HT-29 (cell line): ENCODE measurements at regions not wholly inside any gene's neighbourhood (a gene's known extent, or its start where the extent isn't known, plus 50 kb on each side); places are given as distances from the start of the nearest gene placed in this dataset.

ENCODE experiments used
- DNase-seq: peaks from one replicate; pipeline ENCODE4 v3.0.0-alpha.2; 2015; ENCODE audit warnings: low spot score

GRCh38 chr12:61750604-61751003 lies 509.6 kb upstream of the USP15 start:
- no peak for DNase-seq

- no peak for DNase-seq
Measured at GRCh38 chr12:61754214-61754613, 506.0 kb upstream of the USP15 start.

- DNase-seq: no peak
Measured at GRCh38 chr12:61757831-61758505, 502.2 kb upstream of the USP15 start.

GRCh38 chr12:61758661-61759060 lies 501.5 kb upstream of the USP15 start:
- DNase-seq: no peak

- DNase-seq: no peak
Measured at GRCh38 chr12:61765926-61766325, 494.3 kb upstream of the USP15 start.

GRCh38 chr12:61780435-61780834 lies 479.8 kb upstream of the USP15 start:
- no peak for DNase-seq

- DNase-seq: no peak
Measured at GRCh38 chr12:61781021-61781581, 479.1 kb upstream of the USP15 start.

GRCh38 chr12:61796846-61797245 lies 463.4 kb upstream of the USP15 start:
- DNase-seq: no peak

GRCh38 chr12:61797266-61797665 lies 462.9 kb upstream of the USP15 start:
- no peak for DNase-seq

GRCh38 chr12:61798778-61799177 lies 461.4 kb upstream of the USP15 start:
- DNase-seq: no peak

GRCh38 chr12:61804301-61804700 lies 455.9 kb upstream of the USP15 start:
- no peak for DNase-seq

GRCh38 chr12:61808856-61809255 lies 451.3 kb upstream of the USP15 start:
- DNase-seq: no peak

- DNase-seq: no peak
Measured at GRCh38 chr12:61810486-61810885, 449.7 kb upstream of the USP15 start.

GRCh38 chr12:61821381-61821780 lies 438.8 kb upstream of the USP15 start:
- DNase-seq: no peak

- no peak for DNase-seq
Measured at GRCh38 chr12:61823102-61823501, 437.1 kb upstream of the USP15 start.

- DNase-seq: no peak
Measured at GRCh38 chr12:61846765-61847164, 413.4 kb upstream of the USP15 start.

- DNase-seq: no peak
Measured at GRCh38 chr12:61848893-61849292, 411.3 kb upstream of the USP15 start.

GRCh38 chr12:61853945-61854344 lies 406.3 kb upstream of the USP15 start:
- no peak for DNase-seq

GRCh38 chr12:61854902-61855301 lies 405.3 kb upstream of the USP15 start:
- no peak for DNase-seq

- no peak for DNase-seq
Measured at GRCh38 chr12:61857968-61858367, 402.2 kb upstream of the USP15 start.

- DNase-seq: no peak
Measured at GRCh38 chr12:61860451-61860850, 399.8 kb upstream of the USP15 start.

- no peak for DNase-seq
Measured at GRCh38 chr12:61862986-61863385, 397.2 kb upstream of the USP15 start.

- DNase-seq: no peak
Measured at GRCh38 chr12:61863811-61864210, 396.4 kb upstream of the USP15 start.

- DNase-seq: no peak
Measured at GRCh38 chr12:61869796-61870195, 390.4 kb upstream of the USP15 start.
